Suprapubic skin (tissue), 3 donors: ENCODE measurements at regions not wholly inside any gene's neighbourhood (a gene's known extent, or its start where the extent isn't known, plus 50 kb on each side); places are given as distances from the start of the nearest gene placed in this dataset.

ENCODE experiments used
- CTCF ChIP-seq, 2 donors: fragments of 200-600 bp in 1 of 2; fragments of 450-650 bp in 1 of 2; sonication (generic) in 1 of 2; IDR thresholded peaks; one replicate each; pipeline ENCODE4 v1.5.1; 2016 to 2019; ENCODE audit warnings: antibody characterized with exemption in 2 of 2, mild to moderate bottlenecking in 1 of 2, moderate library complexity in 1 of 2
- POLR2A ChIP-seq, 2 donors: fragments of 450-650 bp; IDR thresholded peaks; one replicate each; pipeline ENCODE4 v1.6.1; 2017; ENCODE audit warnings: antibody characterized with exemption in 2 of 2, mild to moderate bottlenecking in 2 of 2, moderate library complexity in 2 of 2

GRCh38 chr5:97501286-97501964 lies 318.4 kb upstream of the RIOK2 start:
- TF ChIP-seq POLR2A (IDR thresholded peaks at IDR 0.05) (no peak), CTCF (IDR thresholded peaks at IDR 0.05) (no peak)
